ENCODE measurements at regions not wholly inside any gene's neighbourhood (a gene's known extent, or its start where the extent isn't known, plus 50 kb on each side); places are given as distances from the start of the nearest gene placed in this dataset.

GRCh38 chr4:94011190-94011589, 182.6 kb downstream of the ATOH1 start:
- no peak overlapping the region for H3K9ac ChIP-seq (ENCODE audit: insufficient read depth, low read depth, low read length)
- ATAC-seq (no peak), FAIRE-seq (no peak), DNase-seq (ENCODE audit: low spot score) (no peak)
- no peak overlapping the region for H3K27ac ChIP-seq (ENCODE audit: extremely low read length, insufficient read depth, low read length)
- no peaks in the 10 kb centered on the region for H3K4me1 ChIP-seq (ENCODE audit: insufficient read depth, low read length)
- no peak overlapping the region for H3K4me2 ChIP-seq (ENCODE audit: low read depth, low read length)
- ChIA-PET CTCF (ENCODE audit: low intra/inter-chr PET ratio, low total read pairs) (no interaction called here), POLR2A (no interaction called here)
- no peaks in the 10 kb centered on the region for H4K20me1 ChIP-seq (ENCODE audit: insufficient read depth, low read length)
- intact Hi-C loops (cut with micrococcal nuclease; ENCODE audit: unreplicated experiment) (no loop called here), in situ Hi-C loops (cut with HindIII; ENCODE audit: extremely low pct_ligation_motif_present, low pct_unique_long_range_greater_than_20kb) (no loop called here)
- TF ChIP-seq ZFAT (CRISPR knock-in tag; conservative IDR thresholded peaks at IDR 0.05) = no peak
- no peak for TF ChIP-seq SOX5 (CRISPR knock-in tag; IDR thresholded peaks at IDR 0.05; ENCODE audit: borderline replicate concordance)
- TF ChIP-seq GPBP1L1 (CRISPR knock-in tag; IDR thresholded peaks at IDR 0.05) = no peak
- TF ChIP-seq MIER3 (CRISPR knock-in tag; IDR thresholded peaks at IDR 0.05; ENCODE audit: borderline replicate concordance) = no peak
- no peak for TF ChIP-seq ASH2L (IDR thresholded peaks at IDR 0.05; ENCODE audit: insufficient read length, low read depth, low read length)
- TF ChIP-seq ZFY (CRISPR knock-in tag; IDR thresholded peaks at IDR 0.05) = no peak
- TF ChIP-seq HOXA9 (CRISPR knock-in tag; IDR thresholded peaks at IDR 0.05; ENCODE audit: borderline replicate concordance) = no peak
- TF ChIP-seq TAF1 (CRISPR knock-in tag; IDR thresholded peaks at IDR 0.05) = no peak
- no peak for TF ChIP-seq ELF4 (CRISPR knock-in tag; IDR thresholded peaks at IDR 0.05; ENCODE audit: borderline replicate concordance)
- no peak for TF ChIP-seq ZNF260 (CRISPR knock-in tag; IDR thresholded peaks at IDR 0.05; ENCODE audit: borderline replicate concordance, low read depth)
- no peak for TF ChIP-seq ZNF414 (CRISPR knock-in tag; IDR thresholded peaks at IDR 0.05)
- H3K4me3 ChIP-seq (replicated peaks in 1 of 3; ENCODE audit: insufficient read depth in 1 of 3, low read depth in 2 of 3, low read length in 3 of 3) = no peak overlapping the region
- no peaks in the 10 kb centered on the region for H3K79me2 ChIP-seq (ENCODE audit: insufficient read depth, low read length)
- H3K27me3 ChIP-seq (ENCODE audit: control insufficient read depth in 1 of 2, insufficient read depth in 2 of 2, low read length in 2 of 2) = no peaks in the 10 kb centered on the region
- H3K9me3 ChIP-seq (ENCODE audit: low read length) = no peaks in the 10 kb centered on the region
- WGBS (ENCODE audit: low lambda C conversion rate) = 0% methylated on average over 2 of the region's 2 CpGs
- H2AFZ ChIP-seq (ENCODE audit: low read length) = no peak overlapping the region
- no TSS peak for BruUV-seq (replicated peaks)
- no peaks in the 10 kb centered on the region for H3K36me3 ChIP-seq (replicated peaks in 1 of 2; ENCODE audit: control insufficient read depth in 1 of 2, insufficient read depth in 2 of 2, low read length in 2 of 2)

Measured in HepG2 (cell line).